Body of pancreas (tissue), 4 donors: ENCODE measurements at regions not wholly inside any gene's neighbourhood (a gene's known extent, or its start where the extent isn't known, plus 50 kb on each side); places are given as distances from the start of the nearest gene placed in this dataset.
A peak's percentile ranks its signal among the peaks of the same experiment; 100 is the strongest.

ENCODE experiments used
- ATAC-seq: fragments of 150-250 bp; one replicate; pipeline ENCODE4 v1.9.1; 2016
- DNase-seq, 4 donors: peaks; one replicate each; pipeline ENCODE4 v3.0.0-alpha.2; 2019
- H3K27ac ChIP-seq, 4 donors: fragments of 200-600 bp; sonication (generic); 1 replicate in 3 of 4; 2 replicates in 1 of 4; pipeline versions ENCODE4 v1.5.1 to v1.6.1; 2016 to 2019; ENCODE audit warnings: mild to moderate bottlenecking in 1 of 4, mixed read lengths in 1 of 4, moderate library complexity in 1 of 4
- H3K27me3 ChIP-seq, 2 donors: fragments of 200-600 bp; sonication (generic); one replicate each; pipeline ENCODE4 v1.6.0; 2016; ENCODE audit warnings: mild to moderate bottlenecking in 1 of 2
- H3K36me3 ChIP-seq, 2 donors: fragments of 200-600 bp; sonication (generic); replicated peaks in 1 of 2; 2 replicates each; pipeline ENCODE4 v1.5.1; 2016; ENCODE audit warnings: low read depth in 2 of 2; ENCODE audit not compliant: insufficient read depth in 1 of 2
- H3K4me1 ChIP-seq: fragments of 200-600 bp; sonication (generic); one replicate; pipeline ENCODE4 v1.6.0; 2016
- H3K4me3 ChIP-seq, 2 donors: fragments of 200-600 bp; sonication (generic); 1 replicate in 1 of 2; 2 replicates in 1 of 2; pipeline ENCODE4 v1.5.1; 2016 to 2019
- H3K9me3 ChIP-seq, 3 donors: fragments of 200-600 bp; sonication (generic); 1 replicate in 2 of 3; 2 replicates in 1 of 3; pipeline ENCODE4 v1.5.1; 2016
- CTCF ChIP-seq, 7 experiments: fragments of 450-650 bp in 4 of 7; fragments of 200-600 bp in 3 of 7; sonication (generic) in 3 of 7; IDR thresholded peaks; one replicate each; pipeline ENCODE4 v1.5.1; 2016 to 2019; ENCODE audit warnings: antibody characterized with exemption in 7 of 7
- POLR2A ChIP-seq, 3 donors: fragments of 450-650 bp; IDR thresholded peaks; one replicate each; pipeline ENCODE4 v1.6.1; 2016; ENCODE audit warnings: antibody characterized with exemption in 3 of 3, mild to moderate bottlenecking in 2 of 3
- WGBS, 2 donors: methylation state at CpG; one replicate each; pipeline ENCODE4 v1.1.5; 2017; 5-methylcytosine and 5-hydroxymethylcytosine counted together
- intact Hi-C: fragments of 100-400 bp; cut with DNase I; formaldehyde crosslinking; loops from one replicate; pipeline ENCODE4 v1.15.1; 2023

GRCh38 chr12:11946161-11946560 lies 124.6 kb upstream of the BCL2L14 start:
- TF ChIP-seq CTCF (IDR thresholded peaks at IDR 0.05) (no peak), POLR2A (IDR thresholded peaks at IDR 0.05) (no peak)
- intact Hi-C loops, result no loop called here
- Histone ChIP-seq H3K4me3 (no peak overlapping the region), H3K9me3 (no peaks in the 10 kb centered on the region), H3K27ac (no peak overlapping the region), H3K27me3 (no peaks in the 10 kb centered on the region), H3K4me1 (peaks cover 13% of the 10 kb centered on the region), H3K36me3 (no peaks in the 10 kb centered on the region)
- DNase-seq, result no peak
- ATAC-seq, result no peak
- 93 to 96% methylated on average over 9 to 13 of the region's 13 CpGs for WGBS, 2 donors

DNA sequence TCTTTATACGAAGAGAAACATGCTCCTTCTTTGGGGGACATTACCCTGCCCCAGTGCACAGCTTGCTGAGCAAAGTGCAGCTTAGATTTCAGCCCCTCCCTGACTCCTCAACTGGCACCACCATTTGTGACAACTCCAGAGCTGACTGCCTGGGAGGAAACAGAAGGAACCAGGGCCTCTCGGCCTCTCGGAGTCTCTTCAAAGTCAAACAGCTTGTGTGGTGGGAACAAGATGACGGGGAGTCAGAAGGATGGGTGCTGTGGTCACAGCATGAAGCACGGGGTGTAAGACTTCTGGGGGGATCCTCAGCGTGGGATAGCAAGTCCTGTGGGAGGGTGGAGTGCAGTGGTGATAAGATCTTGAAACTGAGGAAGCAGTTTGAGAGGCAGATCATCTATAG lies 123.5 kb upstream of the BCL2L14 start:
- ATAC-seq (no peak), DNase-seq (no peak)
- Histone ChIP-seq H3K9me3 (no peaks in the 10 kb centered on the region), H3K36me3 (no peaks in the 10 kb centered on the region), H3K4me1 (peaks cover 13% of the 10 kb centered on the region), H3K4me3 (no peak overlapping the region), H3K27ac (no peak overlapping the region), H3K27me3 (no peaks in the 10 kb centered on the region)
- intact Hi-C loops, result no loop called here
- 84 to 85% methylated on average over 6 of the region's 6 CpGs for WGBS, 2 donors
- TF ChIP-seq CTCF (IDR thresholded peaks at IDR 0.05), result no peak
- no peak for TF ChIP-seq POLR2A (IDR thresholded peaks at IDR 0.05)

DNA sequence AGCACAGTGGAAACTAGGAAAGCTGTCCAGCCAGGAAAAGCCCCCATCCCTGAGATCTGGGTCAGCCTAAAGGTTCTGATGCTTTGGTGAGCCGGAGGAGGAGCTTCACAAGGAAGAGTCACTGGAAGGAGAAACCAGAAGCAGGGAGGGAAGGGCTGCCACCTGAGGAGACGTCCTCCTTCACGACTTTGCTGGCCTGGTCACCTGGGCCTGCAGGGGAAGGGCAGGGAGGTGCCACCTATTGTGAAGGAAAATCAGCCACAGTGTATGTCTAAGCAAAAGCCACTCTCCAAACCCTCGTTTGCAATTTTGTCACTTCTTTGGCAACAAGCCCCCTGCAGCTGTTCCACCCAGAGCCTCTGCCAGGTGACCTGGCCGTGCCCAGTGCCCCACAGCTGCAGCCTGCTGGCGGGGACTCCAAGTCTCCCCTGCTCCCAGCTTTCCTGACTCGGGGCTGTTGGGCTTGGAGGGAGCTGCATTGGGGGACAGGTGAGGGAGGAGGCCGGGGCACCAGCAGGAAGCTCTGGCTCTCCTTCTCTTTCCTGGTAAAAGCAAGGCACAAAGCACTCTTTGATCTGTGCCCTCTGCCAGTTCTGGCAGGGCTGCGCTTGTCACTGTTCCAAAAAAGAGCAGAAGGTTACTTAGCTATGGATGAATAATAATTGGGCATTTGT lies 120.9 kb upstream of the BCL2L14 start:
- H3K27ac ChIP-seq, result peak overlapping the region in 3 of 4 donors; percentile 32 to 59 (median 55)
- 17% methylated on average over 8 to 9 of the region's 9 CpGs for WGBS, 2 donors
- H3K4me1 ChIP-seq, result peaks cover 13% of the 10 kb centered on the region
- TF ChIP-seq CTCF (IDR thresholded peaks at IDR 0.05) (peak in 1 of 7 experiments; percentile 27), POLR2A (IDR thresholded peaks at IDR 0.05) (no peak)
- H3K27me3 ChIP-seq, result no peaks in the 10 kb centered on the region
- DNase-seq (peak; percentile 55 to 78 (median 70)), ATAC-seq (peak; percentile 65)
- H3K36me3 ChIP-seq, result no peaks in the 10 kb centered on the region
- H3K9me3 ChIP-seq, result no peaks in the 10 kb centered on the region
- intact Hi-C loops, result no loop called here
- no peak overlapping the region for H3K4me3 ChIP-seq

GRCh38 chr12:11951209-11951608 lies 119.5 kb upstream of the BCL2L14 start:
- Histone ChIP-seq H3K36me3 (no peaks in the 10 kb centered on the region), H3K9me3 (no peaks in the 10 kb centered on the region), H3K4me3 (no peak overlapping the region), H3K27me3 (no peaks in the 10 kb centered on the region), H3K4me1 (peaks cover 13% of the 10 kb centered on the region), H3K27ac (no peak overlapping the region)
- DNase-seq, result no peak
- intact Hi-C loops, result no loop called here
- TF ChIP-seq CTCF (IDR thresholded peaks at IDR 0.05) (no peak), POLR2A (IDR thresholded peaks at IDR 0.05) (no peak)
- WGBS, 2 donors, result 69 to 71% methylated on average over 5 of the region's 5 CpGs
- ATAC-seq, result no peak

- no peaks in the 10 kb centered on the region for H3K9me3 ChIP-seq
- DNase-seq (no peak), ATAC-seq (no peak)
- TF ChIP-seq POLR2A (IDR thresholded peaks at IDR 0.05) (no peak), CTCF (IDR thresholded peaks at IDR 0.05) (no peak)
- peaks cover 13% of the 10 kb centered on the region for H3K4me1 ChIP-seq
- H3K36me3 ChIP-seq, result no peaks in the 10 kb centered on the region
- WGBS, 2 donors, result 51 to 65% methylated on average over 7 of the region's 7 CpGs
- intact Hi-C loops, result no loop called here
- H3K27me3 ChIP-seq, result no peaks in the 10 kb centered on the region
- H3K4me3 ChIP-seq, result no peak overlapping the region
- no peak overlapping the region for H3K27ac ChIP-seq
Observed at GRCh38 chr12:11953523-11953922, 117.2 kb upstream of the BCL2L14 start.
